ENCODE measurements at regions not wholly inside any gene's neighbourhood (a gene's known extent, or its start where the extent isn't known, plus 50 kb on each side); places are given as distances from the start of the nearest gene placed in this dataset.
"Not testable (repeated sequence)": the region's sequence is repeated elsewhere in the genome, so short reads cannot be mapped to it uniquely, and the experiment has no call there.

DNA sequence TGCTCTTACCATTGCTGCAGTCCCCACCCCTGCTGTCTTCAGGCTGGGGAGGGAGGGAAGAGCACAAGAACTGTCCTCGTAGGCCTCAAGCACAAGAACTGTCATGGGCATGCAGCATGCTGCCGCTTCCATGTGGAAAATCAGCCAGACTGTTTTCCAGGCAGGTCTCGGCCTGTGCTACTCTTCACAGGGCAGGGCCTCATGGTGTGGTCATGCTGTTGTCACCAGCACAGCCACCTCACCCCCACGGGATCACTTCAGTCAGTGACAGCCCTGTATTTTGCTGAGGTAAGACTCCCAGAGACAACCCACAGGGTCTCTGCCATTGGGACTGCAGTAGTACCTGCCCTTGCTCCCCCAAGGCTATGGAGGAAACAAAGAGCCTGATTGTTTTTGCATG, 205.3 kb downstream of the NAP1L3 start:
- DNase-seq (no peak), ATAC-seq (no peak)
- Histone ChIP-seq H3K4me3 (no peak overlapping the region), H3K27ac (no peak overlapping the region), H3K36me3 (no peaks in the 10 kb centered on the region), H3K4me1 (no peaks in the 10 kb centered on the region), H3K27me3 (no peaks in the 10 kb centered on the region), H3K9me3 (no peaks in the 10 kb centered on the region)
- intact Hi-C loops (cut with DNase I): no loop called here
- TF ChIP-seq, protein P1, sequence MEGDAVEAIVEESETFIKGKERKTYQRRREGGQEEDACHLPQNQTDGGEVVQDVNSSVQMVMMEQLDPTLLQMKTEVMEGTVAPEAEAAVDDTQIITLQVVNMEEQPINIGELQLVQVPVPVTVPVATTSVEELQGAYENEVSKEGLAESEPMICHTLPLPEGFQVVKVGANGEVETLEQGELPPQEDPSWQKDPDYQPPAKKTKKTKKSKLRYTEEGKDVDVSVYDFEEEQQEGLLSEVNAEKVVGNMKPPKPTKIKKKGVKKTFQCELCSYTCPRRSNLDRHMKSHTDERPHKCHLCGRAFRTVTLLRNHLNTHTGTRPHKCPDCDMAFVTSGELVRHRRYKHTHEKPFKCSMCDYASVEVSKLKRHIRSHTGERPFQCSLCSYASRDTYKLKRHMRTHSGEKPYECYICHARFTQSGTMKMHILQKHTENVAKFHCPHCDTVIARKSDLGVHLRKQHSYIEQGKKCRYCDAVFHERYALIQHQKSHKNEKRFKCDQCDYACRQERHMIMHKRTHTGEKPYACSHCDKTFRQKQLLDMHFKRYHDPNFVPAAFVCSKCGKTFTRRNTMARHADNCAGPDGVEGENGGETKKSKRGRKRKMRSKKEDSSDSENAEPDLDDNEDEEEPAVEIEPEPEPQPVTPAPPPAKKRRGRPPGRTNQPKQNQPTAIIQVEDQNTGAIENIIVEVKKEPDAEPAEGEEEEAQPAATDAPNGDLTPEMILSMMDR (IDR thresholded peaks at IDR 0.05): no peak

DNA sequence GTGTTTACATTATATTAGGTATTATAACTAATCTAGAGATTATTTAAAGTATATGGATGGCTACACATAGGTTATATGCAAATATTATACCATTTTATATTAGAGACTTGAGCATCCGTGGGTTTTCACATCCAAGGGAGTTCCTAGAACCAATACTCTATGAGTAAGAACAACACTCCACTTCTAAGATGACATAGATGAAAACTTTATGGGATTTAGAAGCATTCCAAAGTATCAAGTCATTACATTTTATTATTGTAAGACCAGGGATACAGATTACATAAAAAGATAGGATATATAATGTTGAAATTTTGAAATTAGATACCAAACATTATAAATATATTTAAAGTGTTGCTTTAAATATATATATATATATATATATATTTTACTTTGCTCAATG, 207.0 kb downstream of the NAP1L3 start:
- Histone ChIP-seq H3K27me3 (no peaks in the 10 kb centered on the region), H3K36me3 (no peaks in the 10 kb centered on the region), H3K4me3 (no peak overlapping the region), H3K27ac (no peak overlapping the region), H3K4me1 (no peaks in the 10 kb centered on the region), H3K9me3 (no peaks in the 10 kb centered on the region)
- ATAC-seq (no peak), DNase-seq (no peak)
- intact Hi-C loops (cut with DNase I): no loop called here
- TF ChIP-seq, protein P1 (IDR thresholded peaks at IDR 0.05): no peak

DNA sequence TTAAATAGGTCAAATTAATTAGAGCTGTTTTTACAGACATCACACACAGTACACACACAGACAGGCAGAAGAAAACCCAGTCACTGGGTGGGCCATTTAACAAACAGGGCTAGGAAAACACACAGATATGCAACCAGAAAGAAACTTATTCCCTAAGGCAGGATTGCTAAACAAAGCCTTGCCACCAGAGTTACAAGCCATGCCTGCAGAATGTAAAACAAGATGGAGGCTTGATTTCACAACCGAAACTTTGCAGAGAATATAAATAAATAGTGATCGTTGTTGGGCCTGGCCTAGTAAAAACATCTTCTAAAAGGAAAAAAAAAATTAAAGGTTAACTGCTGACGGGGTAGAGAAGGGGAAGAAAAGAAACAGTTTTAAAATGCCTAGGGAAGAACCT, 212.3 kb downstream of the NAP1L3 start:
- Histone ChIP-seq H3K4me3 (no peak overlapping the region), H3K4me1 (no peaks in the 10 kb centered on the region), H3K27ac (no peak overlapping the region), H3K9me3 (no peaks in the 10 kb centered on the region), H3K27me3 (no peaks in the 10 kb centered on the region), H3K36me3 (no peaks in the 10 kb centered on the region)
- ATAC-seq (no peak), DNase-seq (no peak)
- TF ChIP-seq, protein P1 (IDR thresholded peaks at IDR 0.05): no peak
- intact Hi-C loops (cut with DNase I): no loop called here

DNA sequence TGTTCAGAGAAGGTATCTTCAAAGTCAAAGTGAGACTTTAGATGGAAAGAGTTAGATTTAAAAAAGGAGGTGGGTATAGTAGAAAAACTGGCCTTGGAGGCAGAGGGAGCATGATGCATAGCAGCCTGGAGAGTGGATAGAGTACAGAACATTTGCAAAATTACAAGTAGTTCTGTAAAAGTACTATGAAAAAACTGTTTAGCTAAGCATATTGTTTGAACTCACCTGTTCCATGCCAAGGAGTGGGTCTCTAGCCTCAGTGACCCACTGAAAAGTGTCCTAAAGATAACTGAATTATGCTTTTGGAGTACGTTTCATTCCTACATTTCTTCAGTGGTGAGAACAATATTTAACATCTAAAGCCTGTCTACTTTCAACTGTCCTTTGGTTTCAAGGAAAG, 218.9 kb downstream of the NAP1L3 start:
- intact Hi-C loops (cut with DNase I): no loop called here
- no peak overlapping the region for H3K4me3 ChIP-seq
- no peaks in the 10 kb centered on the region for H3K36me3 ChIP-seq
- H3K9me3 ChIP-seq: no peaks in the 10 kb centered on the region
- H3K27me3 ChIP-seq: no peaks in the 10 kb centered on the region
- TF ChIP-seq, protein P1 (IDR thresholded peaks at IDR 0.05): no peak
- no peak overlapping the region for H3K27ac ChIP-seq
- DNase-seq (no peak), ATAC-seq (no peak)
- H3K4me1 ChIP-seq: no peaks in the 10 kb centered on the region

DNA sequence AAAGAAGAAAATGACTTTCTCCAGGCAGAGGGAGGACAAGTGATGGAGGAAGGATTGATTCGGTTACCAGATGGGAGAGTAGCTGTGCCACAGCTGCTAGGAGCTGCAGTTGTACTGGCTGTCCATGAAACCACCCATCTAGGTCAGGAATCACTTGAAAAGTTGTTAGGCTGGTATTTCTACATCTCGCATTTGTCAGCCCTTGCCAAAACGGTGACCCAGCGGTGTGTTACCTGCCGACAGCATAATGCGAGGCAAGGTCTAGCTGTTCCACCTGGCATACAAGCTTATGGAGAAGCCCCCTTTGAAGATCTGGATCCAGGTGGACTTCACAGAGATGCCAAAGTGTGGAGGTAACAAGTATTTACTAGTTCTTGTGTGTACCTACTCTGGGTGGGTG, 238.7 kb downstream of the NAP1L3 start:
- H3K27me3 ChIP-seq; H3K4me3 ChIP-seq; H3K27ac ChIP-seq; H3K36me3 ChIP-seq; ATAC-seq; H3K9me3 ChIP-seq; DNase-seq; H3K4me1 ChIP-seq; intact Hi-C loops (cut with DNase I): not testable (repeated sequence)

DNA sequence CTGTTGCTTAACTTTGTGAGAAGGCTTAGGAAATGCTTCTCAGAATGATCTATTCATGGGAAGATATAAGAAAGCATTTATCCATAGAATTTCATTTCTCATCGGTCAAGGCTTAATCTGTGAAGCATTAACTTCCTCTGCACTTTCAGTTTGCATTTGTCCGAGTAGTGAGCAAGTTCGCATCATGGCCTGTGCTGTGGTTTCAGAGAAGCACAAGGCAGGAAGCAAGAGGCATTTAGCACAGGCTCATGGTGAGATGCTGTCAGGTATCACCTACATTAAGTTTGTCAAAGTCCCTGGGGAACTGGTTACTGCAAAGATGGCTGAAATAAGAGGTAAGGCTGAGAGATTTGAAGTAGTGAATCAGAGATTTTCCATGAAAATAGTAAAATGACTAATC, 244.9 kb downstream of the NAP1L3 start:
- Histone ChIP-seq H3K4me1 (no peaks in the 10 kb centered on the region), H3K27me3 (no peaks in the 10 kb centered on the region), H3K36me3 (no peaks in the 10 kb centered on the region), H3K9me3 (no peaks in the 10 kb centered on the region), H3K27ac (no peak overlapping the region), H3K4me3 (no peak overlapping the region)
- DNase-seq (no peak), ATAC-seq (no peak)
- TF ChIP-seq, protein P1 (IDR thresholded peaks at IDR 0.05): no peak
- intact Hi-C loops (cut with DNase I): no loop called here
